Fibroblast of skin of right biceps (primary cell): ENCODE measurements at regions not wholly inside any gene's neighbourhood (a gene's known extent, or its start where the extent isn't known, plus 50 kb on each side); places are given as distances from the start of the nearest gene placed in this dataset.

Experiments used
- DNase-seq: peaks from one replicate; pipeline ENCODE4 v3.0.0-alpha.2; 2013

- DNase-seq: no peak
Measured at GRCh38 chr4:16992566-16993225, 94.3 kb upstream of the LDB2 start.

GRCh38 chr4:16991450-16991849 lies 93.0 kb upstream of the LDB2 start:
- DNase-seq: no peak

GRCh38 chr4:16989371-16989770 lies 90.9 kb upstream of the LDB2 start:
- DNase-seq: no peak

GRCh38 chr4:16988814-16989213 lies 90.4 kb upstream of the LDB2 start:
- no peak for DNase-seq

GRCh38 chr4:16977081-16977480 lies 78.6 kb upstream of the LDB2 start:
- DNase-seq: peak; percentile 13

- DNase-seq: peak; percentile 55
Measured at GRCh38 chr4:16969696-16970135, 71.3 kb upstream of the LDB2 start.

GRCh38 chr4:16967722-16968121 lies 69.3 kb upstream of the LDB2 start:
- peak; percentile 30 for DNase-seq

GRCh38 chr4:16959305-16959704 lies 60.9 kb upstream of the LDB2 start:
- DNase-seq: no peak

GRCh38 chr4:16952896-16953630 lies 54.6 kb upstream of the LDB2 start:
- peak; percentile 49 for DNase-seq

GRCh38 chr4:16952462-16952871 lies 54.0 kb upstream of the LDB2 start:
- peak; percentile 73 for DNase-seq
